ENCODE measurements at regions not wholly inside any gene's neighbourhood (a gene's known extent, or its start where the extent isn't known, plus 50 kb on each side); places are given as distances from the start of the nearest gene placed in this dataset.

DNA sequence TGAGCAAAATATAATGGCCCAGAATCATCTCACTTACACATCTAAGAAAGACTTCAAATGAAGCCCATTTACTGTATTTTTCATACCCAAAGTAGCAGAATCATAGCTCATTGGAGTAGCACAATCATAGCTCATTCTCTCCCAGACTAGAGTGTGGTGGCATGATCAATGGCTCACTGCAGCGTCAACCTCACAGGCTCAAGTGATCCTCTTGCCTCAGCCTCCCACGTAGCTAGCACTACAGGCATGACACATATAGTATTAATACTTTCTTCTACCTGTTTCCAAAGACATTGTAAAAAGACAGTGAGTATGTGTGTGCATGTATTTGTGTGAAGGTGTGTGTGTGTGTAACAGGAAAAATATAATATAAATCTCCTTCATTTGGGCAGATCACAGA lies 1247.9 kb upstream of the ACO1 start:
- no peak overlapping the region for H2BK120ac ChIP-seq (replicated peaks; ENCODE audit: low read depth, low read length)
- H3K4me3 ChIP-seq (ENCODE audit: extremely low read depth in 1 of 4, insufficient read depth in 2 of 4, low read depth in 3 of 4, low read length in 4 of 4), result no peak overlapping the region
- no peak overlapping the region for H4K5ac ChIP-seq (ENCODE audit: insufficient read length, low read depth, low read length)
- no peak overlapping the region for H2AFZ ChIP-seq (ENCODE audit: low read length)
- no peak overlapping the region for H2BK12ac ChIP-seq (ENCODE audit: low read depth, low read length)
- no peaks in the 10 kb centered on the region for H3K36me3 ChIP-seq (ENCODE audit: control insufficient read depth in 2 of 4, insufficient read depth in 4 of 4, low read length in 3 of 4)
- no peak overlapping the region for H4K8ac ChIP-seq (ENCODE audit: extremely low read depth, insufficient read depth, low read length)
- no peaks in the 10 kb centered on the region; the same call in 1 of the 2 replicates for H3K23me2 ChIP-seq (ENCODE audit: low read depth, low read length)
- FAIRE-seq (no peak), DNase-seq (ENCODE audit: low read depth in 1 of 2, low spot score in 2 of 2) (no peak)
- POLR2A ChIA-PET (ENCODE audit: partially characterized antibody), result no interaction called here
- H2AK5ac ChIP-seq (ENCODE audit: low read depth, low read length), result no peak overlapping the region
- CTCF ChIA-PET (ENCODE audit: partially characterized antibody), result interaction anchor here (1.3 kb wide), 2 partner anchors 11 to 167 kb away, joined by 3 read pairs; no protein-coding TSS in a partner anchor
- no peak overlapping the region for H3K4ac ChIP-seq (replicated peaks; ENCODE audit: insufficient read length, low read depth, low read length)
- H3K56ac ChIP-seq (replicated peaks; ENCODE audit: insufficient read length, low read depth, low read length), result no peak overlapping the region
- no peaks in the 10 kb centered on the region for H3K79me1 ChIP-seq (ENCODE audit: low read depth, low read length)
- H3K79me2 ChIP-seq (ENCODE audit: control insufficient read depth in 1 of 2, insufficient read depth in 2 of 2, low read length in 2 of 2), result no peaks in the 10 kb centered on the region
- H4K91ac ChIP-seq (replicated peaks; ENCODE audit: insufficient read length, low read length), result no peak overlapping the region
- 94% methylated on average over 2 of the region's 2 CpGs; no CpG with 5 or more reads in 1 of the 2 experiments for WGBS, 2 experiments (ENCODE audit: extremely low coverage in 1 of 2, insufficient coverage in 1 of 2, insufficient read length in 1 of 2, insufficient replicate concordance in 2 of 2, low coverage in 1 of 2, low lambda C conversion rate in 2 of 2, missing lambda C conversion rate in 1 of 2)
- no peaks in the 10 kb centered on the region for H3K27me3 ChIP-seq (replicated peaks in 1 of 4; ENCODE audit: control insufficient read depth in 3 of 4, extremely low read depth in 1 of 4, insufficient read depth in 3 of 4, low read length in 3 of 4)
- H3K4me2 ChIP-seq (ENCODE audit: insufficient read depth in 1 of 2, low read depth in 2 of 2, low read length in 2 of 2), result no peak overlapping the region
- no peaks in the 10 kb centered on the region for H3K9me3 ChIP-seq (ENCODE audit: insufficient read depth in 2 of 2, low read depth in 1 of 2, low read length in 1 of 2)
- H2BK15ac ChIP-seq (ENCODE audit: low read length), result no peak overlapping the region
- no peak overlapping the region for H3K9ac ChIP-seq (replicated peaks in 1 of 4; ENCODE audit: extremely low read depth in 1 of 4, low read depth in 3 of 4, low read length in 3 of 4)
- H3K27ac ChIP-seq (ENCODE audit: low read depth, low read length), result no peak overlapping the region
- H2BK5ac ChIP-seq (ENCODE audit: low read depth, low read length), result no peak overlapping the region
- H3K23ac ChIP-seq (ENCODE audit: insufficient read length), result no peak overlapping the region
- H3K18ac ChIP-seq (ENCODE audit: extremely low read depth, low read length), result no peak overlapping the region
- H3K14ac ChIP-seq (ENCODE audit: insufficient read length), result no peak overlapping the region
- no peaks in the 10 kb centered on the region for H3K4me1 ChIP-seq (replicated peaks in 1 of 4; ENCODE audit: control insufficient read depth in 3 of 4, insufficient read depth in 4 of 4, low read length in 3 of 4)
- TF ChIP-seq BRCA1 (IDR thresholded peaks at IDR 0.05; ENCODE audit: low read depth, low read length) (no peak), EP300 (IDR thresholded peaks at IDR 0.05; ENCODE audit: borderline replicate concordance in 1 of 2, low read depth in 2 of 2, low read length in 2 of 2) (no peak), SP4 (IDR thresholded peaks at IDR 0.05; ENCODE audit: low read length) (no peak), SAP30 (IDR thresholded peaks at IDR 0.05; ENCODE audit: insufficient read depth, insufficient replicate concordance, low read length) (no peak), EGR1 (IDR thresholded peaks at IDR 0.05; ENCODE audit: borderline replicate concordance, low read depth, low read length) (no peak), RBBP5 (IDR thresholded peaks at IDR 0.05; ENCODE audit: borderline replicate concordance, low read depth, low read length) (no peak)
- TF ChIP-seq, protein P1, sequence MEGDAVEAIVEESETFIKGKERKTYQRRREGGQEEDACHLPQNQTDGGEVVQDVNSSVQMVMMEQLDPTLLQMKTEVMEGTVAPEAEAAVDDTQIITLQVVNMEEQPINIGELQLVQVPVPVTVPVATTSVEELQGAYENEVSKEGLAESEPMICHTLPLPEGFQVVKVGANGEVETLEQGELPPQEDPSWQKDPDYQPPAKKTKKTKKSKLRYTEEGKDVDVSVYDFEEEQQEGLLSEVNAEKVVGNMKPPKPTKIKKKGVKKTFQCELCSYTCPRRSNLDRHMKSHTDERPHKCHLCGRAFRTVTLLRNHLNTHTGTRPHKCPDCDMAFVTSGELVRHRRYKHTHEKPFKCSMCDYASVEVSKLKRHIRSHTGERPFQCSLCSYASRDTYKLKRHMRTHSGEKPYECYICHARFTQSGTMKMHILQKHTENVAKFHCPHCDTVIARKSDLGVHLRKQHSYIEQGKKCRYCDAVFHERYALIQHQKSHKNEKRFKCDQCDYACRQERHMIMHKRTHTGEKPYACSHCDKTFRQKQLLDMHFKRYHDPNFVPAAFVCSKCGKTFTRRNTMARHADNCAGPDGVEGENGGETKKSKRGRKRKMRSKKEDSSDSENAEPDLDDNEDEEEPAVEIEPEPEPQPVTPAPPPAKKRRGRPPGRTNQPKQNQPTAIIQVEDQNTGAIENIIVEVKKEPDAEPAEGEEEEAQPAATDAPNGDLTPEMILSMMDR (IDR thresholded peaks at IDR 0.05; ENCODE audit: control extremely low read depth in 1 of 3, insufficient read depth in 1 of 3, low read depth in 1 of 3, low read length in 3 of 3), result no peak
- TF ChIP-seq, protein P2, sequence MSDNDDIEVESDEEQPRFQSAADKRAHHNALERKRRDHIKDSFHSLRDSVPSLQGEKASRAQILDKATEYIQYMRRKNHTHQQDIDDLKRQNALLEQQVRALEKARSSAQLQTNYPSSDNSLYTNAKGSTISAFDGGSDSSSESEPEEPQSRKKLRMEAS (IDR thresholded peaks at IDR 0.05), result no peak
- H4K20me1 ChIP-seq (replicated peaks in 1 of 2; ENCODE audit: control insufficient read depth in 1 of 2, insufficient read depth in 2 of 2, low read length in 2 of 2), result no peaks in the 10 kb centered on the region
- no peak overlapping the region for H2BK20ac ChIP-seq (ENCODE audit: low read length)
